ENCODE measurements at regions not wholly inside any gene's neighbourhood (a gene's known extent, or its start where the extent isn't known, plus 50 kb on each side); places are given as distances from the start of the nearest gene placed in this dataset.
A peak's percentile ranks its signal among the peaks of the same experiment; 100 is the strongest.

GRCh38 chr2:107322416-107322815 is 436.4 kb upstream of the ST6GAL2 start:
- DNase-seq = peak; percentile 9

GRCh38 chr2:107323946-107324565 is 438.1 kb upstream of the ST6GAL2 start:
- DNase-seq = no peak

- no peak for DNase-seq
Measured at GRCh38 chr2:107325981-107326786, 440.2 kb upstream of the ST6GAL2 start.

GRCh38 chr2:107334306-107334705 is 448.3 kb upstream of the ST6GAL2 start:
- DNase-seq = no peak

GRCh38 chr2:107336526-107336925 is 450.6 kb upstream of the ST6GAL2 start:
- DNase-seq = no peak

GRCh38 chr2:107337209-107337898 is 451.4 kb upstream of the ST6GAL2 start:
- no peak for DNase-seq

GRCh38 chr2:107338059-107338458 is 452.1 kb upstream of the ST6GAL2 start:
- DNase-seq = no peak

- no peak for DNase-seq
Measured at GRCh38 chr2:107338571-107338970, 452.6 kb upstream of the ST6GAL2 start.

GRCh38 chr2:107340955-107341354 is 455.0 kb upstream of the ST6GAL2 start:
- DNase-seq = no peak

GRCh38 chr2:107349329-107349728 is 463.4 kb upstream of the ST6GAL2 start:
- DNase-seq = no peak

GRCh38 chr2:107354175-107354574 is 468.2 kb upstream of the ST6GAL2 start:
- no peak for DNase-seq

GRCh38 chr2:107358362-107358761 is 468.3 kb upstream of the RGPD4 start:
- no peak for DNase-seq

- no peak for DNase-seq
Measured at GRCh38 chr2:107359021-107359420, 467.7 kb upstream of the RGPD4 start.

GRCh38 chr2:107361751-107362381 is 464.8 kb upstream of the RGPD4 start:
- DNase-seq = peak; percentile 65

- DNase-seq = no peak
Measured at GRCh38 chr2:107362993-107363392, 463.7 kb upstream of the RGPD4 start.

GRCh38 chr2:107363806-107364205 is 462.9 kb upstream of the RGPD4 start:
- DNase-seq = no peak

GRCh38 chr2:107364361-107364950 is 462.2 kb upstream of the RGPD4 start:
- DNase-seq = no peak

- no peak for DNase-seq
Measured at GRCh38 chr2:107374249-107374648, 452.4 kb upstream of the RGPD4 start.

- DNase-seq = no peak
Measured at GRCh38 chr2:107376909-107377308, 449.8 kb upstream of the RGPD4 start.

GRCh38 chr2:107380912-107381311 is 445.8 kb upstream of the RGPD4 start:
- DNase-seq = no peak

- peak; percentile 14 for DNase-seq
Measured at GRCh38 chr2:107383691-107384090, 443.0 kb upstream of the RGPD4 start.

- peak; percentile 54 for DNase-seq
Measured at GRCh38 chr2:107384422-107384821, 442.3 kb upstream of the RGPD4 start.

GRCh38 chr2:107385921-107386320 is 440.8 kb upstream of the RGPD4 start:
- DNase-seq = peak; percentile 70
